ENCODE measurements at regions not wholly inside any gene's neighbourhood (a gene's known extent, or its start where the extent isn't known, plus 50 kb on each side); places are given as distances from the start of the nearest gene placed in this dataset.

- no peaks in the 10 kb centered on the region for H3K36me3 ChIP-seq (ENCODE audit: control insufficient read depth in 3 of 3, insufficient read depth in 3 of 3, low read length in 3 of 3)
- no peak overlapping the region for H3K9ac ChIP-seq (ENCODE audit: low read depth in 1 of 3, low read length in 3 of 3)
Observed at GRCh38 chr1:81702079-81702715, 98.5 kb upstream of the ADGRL2 start.

GRCh38 chr1:81700728-81701470 lies 99.8 kb upstream of the ADGRL2 start:
- H3K27me3 ChIP-seq (ENCODE audit: control insufficient read depth in 3 of 3, insufficient read depth in 3 of 3, low read length in 3 of 3), result no peaks in the 10 kb centered on the region
- H3K9me3 ChIP-seq (ENCODE audit: control insufficient read depth in 3 of 3, low read length in 3 of 3), result no peaks in the 10 kb centered on the region
- H3K4me3 ChIP-seq (ENCODE audit: low read length in 3 of 3), result no peak overlapping the region
- H3K9ac ChIP-seq (ENCODE audit: low read depth in 1 of 3, low read length in 3 of 3), result no peak overlapping the region
- no peaks in the 10 kb centered on the region for H3K36me3 ChIP-seq (ENCODE audit: control insufficient read depth in 3 of 3, insufficient read depth in 3 of 3, low read length in 3 of 3)
- H3K4me1 ChIP-seq (ENCODE audit: control insufficient read depth in 3 of 3, insufficient read depth in 3 of 3, low read length in 3 of 3), result no peaks in the 10 kb centered on the region
- H3K27ac ChIP-seq (ENCODE audit: low read depth, low read length), result no peak overlapping the region

More at GRCh38 chr1:81702079-81702715, 98.5 kb upstream of the ADGRL2 start:
- Histone ChIP-seq H3K27me3 (ENCODE audit: control insufficient read depth in 3 of 3, insufficient read depth in 3 of 3, low read length in 3 of 3) (no peaks in the 10 kb centered on the region), H3K4me1 (ENCODE audit: control insufficient read depth in 3 of 3, insufficient read depth in 3 of 3, low read length in 3 of 3) (no peaks in the 10 kb centered on the region), H3K9me3 (ENCODE audit: control insufficient read depth in 3 of 3, low read length in 3 of 3) (no peaks in the 10 kb centered on the region), H3K4me3 (ENCODE audit: low read length in 3 of 3) (no peak overlapping the region), H3K27ac (ENCODE audit: low read depth, low read length) (no peak overlapping the region)

- Histone ChIP-seq H3K27ac (ENCODE audit: low read depth, low read length) (no peak overlapping the region), H3K4me3 (ENCODE audit: low read length in 3 of 3) (no peak overlapping the region), H3K36me3 (ENCODE audit: control insufficient read depth in 3 of 3, insufficient read depth in 3 of 3, low read length in 3 of 3) (no peaks in the 10 kb centered on the region), H3K9me3 (ENCODE audit: control insufficient read depth in 3 of 3, low read length in 3 of 3) (no peaks in the 10 kb centered on the region), H3K9ac (ENCODE audit: low read depth in 1 of 3, low read length in 3 of 3) (no peak overlapping the region), H3K4me1 (ENCODE audit: control insufficient read depth in 3 of 3, insufficient read depth in 3 of 3, low read length in 3 of 3) (no peaks in the 10 kb centered on the region), H3K27me3 (ENCODE audit: control insufficient read depth in 3 of 3, insufficient read depth in 3 of 3, low read length in 3 of 3) (no peaks in the 10 kb centered on the region)
Observed at GRCh38 chr1:81699234-81699633, 101.5 kb upstream of the ADGRL2 start.

- H3K36me3 ChIP-seq (ENCODE audit: control insufficient read depth in 3 of 3, insufficient read depth in 3 of 3, low read length in 3 of 3), result no peaks in the 10 kb centered on the region
- no peaks in the 10 kb centered on the region for H3K27me3 ChIP-seq (ENCODE audit: control insufficient read depth in 3 of 3, insufficient read depth in 3 of 3, low read length in 3 of 3)
- no peaks in the 10 kb centered on the region for H3K9me3 ChIP-seq (ENCODE audit: control insufficient read depth in 3 of 3, low read length in 3 of 3)
- no peak overlapping the region for H3K27ac ChIP-seq (ENCODE audit: low read depth, low read length)
- no peaks in the 10 kb centered on the region for H3K4me1 ChIP-seq (ENCODE audit: control insufficient read depth in 3 of 3, insufficient read depth in 3 of 3, low read length in 3 of 3)
- H3K4me3 ChIP-seq (ENCODE audit: low read length in 3 of 3), result no peak overlapping the region
- no peak overlapping the region for H3K9ac ChIP-seq (ENCODE audit: low read depth in 1 of 3, low read length in 3 of 3)
Observed at GRCh38 chr1:81695741-81696140, 105.0 kb upstream of the ADGRL2 start.

GRCh38 chr1:81693316-81693715 lies 107.4 kb upstream of the ADGRL2 start:
- Histone ChIP-seq H3K9me3 (ENCODE audit: control insufficient read depth in 3 of 3, low read length in 3 of 3) (no peaks in the 10 kb centered on the region), H3K4me3 (ENCODE audit: low read length in 3 of 3) (no peak overlapping the region), H3K9ac (ENCODE audit: low read depth in 1 of 3, low read length in 3 of 3) (no peak overlapping the region), H3K4me1 (ENCODE audit: control insufficient read depth in 3 of 3, insufficient read depth in 3 of 3, low read length in 3 of 3) (no peaks in the 10 kb centered on the region), H3K36me3 (ENCODE audit: control insufficient read depth in 3 of 3, insufficient read depth in 3 of 3, low read length in 3 of 3) (no peaks in the 10 kb centered on the region), H3K27me3 (ENCODE audit: control insufficient read depth in 3 of 3, insufficient read depth in 3 of 3, low read length in 3 of 3) (no peaks in the 10 kb centered on the region), H3K27ac (ENCODE audit: low read depth, low read length) (no peak overlapping the region)

- Histone ChIP-seq H3K27ac (ENCODE audit: low read depth, low read length) (no peak overlapping the region), H3K36me3 (ENCODE audit: control insufficient read depth in 3 of 3, insufficient read depth in 3 of 3, low read length in 3 of 3) (no peaks in the 10 kb centered on the region), H3K9ac (ENCODE audit: low read depth in 1 of 3, low read length in 3 of 3) (no peak overlapping the region), H3K4me3 (ENCODE audit: low read length in 3 of 3) (no peak overlapping the region), H3K9me3 (ENCODE audit: control insufficient read depth in 3 of 3, low read length in 3 of 3) (no peaks in the 10 kb centered on the region), H3K4me1 (ENCODE audit: control insufficient read depth in 3 of 3, insufficient read depth in 3 of 3, low read length in 3 of 3) (no peaks in the 10 kb centered on the region), H3K27me3 (ENCODE audit: control insufficient read depth in 3 of 3, insufficient read depth in 3 of 3, low read length in 3 of 3) (no peaks in the 10 kb centered on the region)
Observed at GRCh38 chr1:81690676-81691453, 109.9 kb upstream of the ADGRL2 start.

- no peaks in the 10 kb centered on the region for H3K27me3 ChIP-seq (ENCODE audit: control insufficient read depth in 3 of 3, insufficient read depth in 3 of 3, low read length in 3 of 3)
Observed at GRCh38 chr1:81689531-81689941, 111.2 kb upstream of the ADGRL2 start.

GRCh38 chr1:81682490-81682889 lies 118.2 kb upstream of the ADGRL2 start:
- Histone ChIP-seq H3K27me3 (ENCODE audit: control insufficient read depth in 3 of 3, insufficient read depth in 3 of 3, low read length in 3 of 3) (no peaks in the 10 kb centered on the region), H3K9me3 (ENCODE audit: control insufficient read depth in 3 of 3, low read length in 3 of 3) (no peaks in the 10 kb centered on the region), H3K9ac (ENCODE audit: low read depth in 1 of 3, low read length in 3 of 3) (no peak overlapping the region), H3K36me3 (ENCODE audit: control insufficient read depth in 3 of 3, insufficient read depth in 3 of 3, low read length in 3 of 3) (no peaks in the 10 kb centered on the region), H3K4me3 (ENCODE audit: low read length in 3 of 3) (no peak overlapping the region), H3K4me1 (ENCODE audit: control insufficient read depth in 3 of 3, insufficient read depth in 3 of 3, low read length in 3 of 3) (peaks cover 0 to 5% (median 0%) of the 10 kb centered on the region in 3 donors), H3K27ac (ENCODE audit: low read depth, low read length) (no peak overlapping the region)

More at GRCh38 chr1:81689531-81689941, 111.2 kb upstream of the ADGRL2 start:
- Histone ChIP-seq H3K36me3 (ENCODE audit: control insufficient read depth in 3 of 3, insufficient read depth in 3 of 3, low read length in 3 of 3) (no peaks in the 10 kb centered on the region), H3K4me1 (ENCODE audit: control insufficient read depth in 3 of 3, insufficient read depth in 3 of 3, low read length in 3 of 3) (no peaks in the 10 kb centered on the region), H3K9ac (ENCODE audit: low read depth in 1 of 3, low read length in 3 of 3) (no peak overlapping the region), H3K9me3 (ENCODE audit: control insufficient read depth in 3 of 3, low read length in 3 of 3) (no peaks in the 10 kb centered on the region), H3K4me3 (ENCODE audit: low read length in 3 of 3) (no peak overlapping the region), H3K27ac (ENCODE audit: low read depth, low read length) (no peak overlapping the region)

GRCh38 chr1:81681601-81682266 lies 119.0 kb upstream of the ADGRL2 start:
- Histone ChIP-seq H3K4me3 (ENCODE audit: low read length in 3 of 3) (no peak overlapping the region), H3K27ac (ENCODE audit: low read depth, low read length) (no peak overlapping the region), H3K9me3 (ENCODE audit: control insufficient read depth in 3 of 3, low read length in 3 of 3) (no peaks in the 10 kb centered on the region), H3K4me1 (ENCODE audit: control insufficient read depth in 3 of 3, insufficient read depth in 3 of 3, low read length in 3 of 3) (peaks cover 0 to 5% (median 0%) of the 10 kb centered on the region in 3 donors), H3K36me3 (ENCODE audit: control insufficient read depth in 3 of 3, insufficient read depth in 3 of 3, low read length in 3 of 3) (no peaks in the 10 kb centered on the region), H3K9ac (ENCODE audit: low read depth in 1 of 3, low read length in 3 of 3) (no peak overlapping the region), H3K27me3 (ENCODE audit: control insufficient read depth in 3 of 3, insufficient read depth in 3 of 3, low read length in 3 of 3) (no peaks in the 10 kb centered on the region)
